H1 (cell line): ENCODE measurements at regions not wholly inside any gene's neighbourhood (a gene's known extent, or its start where the extent isn't known, plus 50 kb on each side); places are given as distances from the start of the nearest gene placed in this dataset.

Experiments used
- CTCF ChIA-PET: fragments of 300-600 bp; sonication (Branson Sonifier 250); formaldehyde crosslinking; loops from one replicate; lab custom pipeline; 2021; ENCODE audit not compliant: partially characterized antibody; lab: Charles Lee
- POLR2A ChIA-PET: fragments of 300-600 bp; sonication (Branson Sonifier 250); formaldehyde crosslinking; loops from one replicate; lab custom pipeline; 2021; ENCODE audit warnings: inconsistent platforms; ENCODE audit not compliant: partially characterized antibody; lab: Charles Lee
- DNase-seq, 2 experiments: peaks; one replicate each; pipeline versions ENCODE4 v3.0.0 to v3.0.0-alpha.2; 2010 to 2022; ENCODE audit warnings: low spot score in 2 of 2, low read depth in 1 of 2, mixed read lengths in 1 of 2
- FAIRE-seq: peaks from 2 replicates; lab custom pipeline; 2011; peaks lifted over from hg19 to GRCh38; lab: Jason Lieb, UNC
- H2AFZ ChIP-seq: 2 replicates; pipeline ENCODE4 v1.8.1; 2012; ENCODE audit warnings: low read length, inconsistent platforms
- H2AK5ac ChIP-seq: 2 replicates; pipeline ENCODE4 v1.6.1; 2013; ENCODE audit warnings: low read depth, low read length
- H2BK120ac ChIP-seq: replicated peaks from 2 replicates; pipeline ENCODE3; 2013; ENCODE audit warnings: low read depth, low read length, inconsistent platforms
- H2BK12ac ChIP-seq: 2 replicates; pipeline ENCODE4 v1.6.1; 2013; ENCODE audit warnings: low read depth, low read length
- H2BK15ac ChIP-seq: 2 replicates; pipeline ENCODE4 v1.6.1; 2013; ENCODE audit warnings: low read length
- H2BK20ac ChIP-seq: 2 replicates; pipeline ENCODE4 v1.6.1; 2013; ENCODE audit warnings: low read length
- H2BK5ac ChIP-seq: 2 replicates; pipeline ENCODE4 v1.6.1; 2013; ENCODE audit warnings: low read depth, low read length
- H3K14ac ChIP-seq: 2 replicates; pipeline ENCODE4 v1.6.1; 2013; ENCODE audit warnings: inconsistent platforms; ENCODE audit not compliant: insufficient read length
- H3K18ac ChIP-seq: 2 replicates; pipeline ENCODE4 v1.6.1; 2013; ENCODE audit warnings: low read length; ENCODE audit errors: extremely low read depth
- H3K23ac ChIP-seq: 2 replicates; pipeline ENCODE4 v1.6.1; 2013; ENCODE audit warnings: inconsistent platforms; ENCODE audit not compliant: insufficient read length
- H3K23me2 ChIP-seq: 2 replicates; pipeline ENCODE4 v1.6.1; 2013; ENCODE audit warnings: low read depth, low read length
- H3K27ac ChIP-seq: 2 replicates; pipeline ENCODE4 v1.6.1; 2011; ENCODE audit warnings: low read depth, low read length, inconsistent platforms
- H3K27me3 ChIP-seq, 4 experiments: replicated peaks in 1 of 4; 1 replicate in 1 of 4; 2 replicates in 3 of 4; pipeline versions ENCODE4 v1.6.1 to v1.8.1; 2011 to 2013; ENCODE audit warnings: low read length in 3 of 4, mild to moderate bottlenecking in 3 of 4, inconsistent platforms in 2 of 4, mixed read lengths in 2 of 4, moderate library complexity in 1 of 4; ENCODE audit not compliant: control insufficient read depth in 3 of 4, insufficient read depth in 3 of 4; ENCODE audit errors: extremely low read depth in 1 of 4
- H3K36me3 ChIP-seq, 4 experiments: 2 replicates each; pipeline versions ENCODE4 v1.6.1 to v1.8.1; 2011 to 2013; ENCODE audit warnings: mild to moderate bottlenecking in 4 of 4, low read length in 3 of 4, moderate library complexity in 2 of 4, control low read depth in 1 of 4, inconsistent platforms in 1 of 4; ENCODE audit not compliant: insufficient read depth in 4 of 4, control insufficient read depth in 2 of 4
- H3K4ac ChIP-seq: replicated peaks from 2 replicates; pipeline ENCODE3; 2013; ENCODE audit warnings: low read length, low read depth, mixed read lengths, inconsistent platforms; ENCODE audit not compliant: insufficient read length
- H3K4me1 ChIP-seq, 4 experiments: replicated peaks in 1 of 4; 1 replicate in 1 of 4; 2 replicates in 3 of 4; pipeline versions ENCODE4 v1.6.1 to v1.8.1; 2011 to 2013; ENCODE audit warnings: low read length in 3 of 4, inconsistent platforms in 2 of 4, mixed read lengths in 1 of 4; ENCODE audit not compliant: insufficient read depth in 4 of 4, control insufficient read depth in 3 of 4
- H3K4me2 ChIP-seq, 2 experiments: 2 replicates each; pipeline versions ENCODE4 v1.6.1 to v1.8.1; 2011 to 2013; ENCODE audit warnings: low read depth in 2 of 2, low read length in 2 of 2, control low read depth in 1 of 2, inconsistent platforms in 1 of 2, mild to moderate bottlenecking in 1 of 2; ENCODE audit not compliant: insufficient read depth in 1 of 2
- H3K4me3 ChIP-seq, 4 experiments: fragments of 200-600, 300-600 bp in 1 of 4; sonication (generic), shearing (Covaris generic), sonication (Bioruptor Twin) in 1 of 4; 2 replicates each; pipeline versions ENCODE4 v1.5.1 to v1.8.1; 2011 to 2016; ENCODE audit warnings: low read length in 4 of 4, low read depth in 3 of 4, control low read depth in 2 of 4, inconsistent platforms in 2 of 4, mild to moderate bottlenecking in 2 of 4, mixed read lengths in 1 of 4, moderate library complexity in 1 of 4; ENCODE audit not compliant: insufficient read depth in 2 of 4; ENCODE audit errors: extremely low read depth in 1 of 4
- H3K56ac ChIP-seq: replicated peaks from 2 replicates; pipeline ENCODE3; 2013; ENCODE audit warnings: low read depth, mild to moderate bottlenecking, mixed read lengths, low read length, inconsistent platforms; ENCODE audit not compliant: insufficient read length
- H3K79me1 ChIP-seq: 2 replicates; pipeline ENCODE4 v1.6.1; 2013; ENCODE audit warnings: low read depth, low read length, control low read depth
- H3K79me2 ChIP-seq, 2 experiments: 2 replicates each; pipeline versions ENCODE4 v1.6.1 to v1.8.1; 2012 to 2013; ENCODE audit warnings: low read length in 2 of 2, mild to moderate bottlenecking in 2 of 2, inconsistent platforms in 1 of 2; ENCODE audit not compliant: insufficient read depth in 2 of 2, control insufficient read depth in 1 of 2
- H3K9ac ChIP-seq, 4 experiments: replicated peaks in 1 of 4; 1 replicate in 1 of 4; 2 replicates in 3 of 4; pipeline versions ENCODE4 v1.6.1 to v1.8.1; 2011 to 2013; ENCODE audit warnings: low read depth in 3 of 4, low read length in 3 of 4, control low read depth in 2 of 4, mild to moderate bottlenecking in 2 of 4, moderate library complexity in 2 of 4, inconsistent platforms in 1 of 4; ENCODE audit errors: extremely low read depth in 1 of 4
- H3K9me3 ChIP-seq, 2 experiments: 2 replicates each; pipeline versions ENCODE4 v1.6.1 to v1.8.1; 2012 to 2013; ENCODE audit warnings: mild to moderate bottlenecking in 2 of 2, moderate library complexity in 2 of 2, control low read depth in 1 of 2, inconsistent platforms in 1 of 2, low read depth in 1 of 2, low read length in 1 of 2, mixed read lengths in 1 of 2; ENCODE audit not compliant: insufficient read depth in 2 of 2
- H4K20me1 ChIP-seq, 2 experiments: replicated peaks in 1 of 2; 2 replicates each; pipeline versions ENCODE3 to v1.8.1; 2011 to 2013; ENCODE audit warnings: inconsistent platforms in 2 of 2, low read length in 2 of 2, mild to moderate bottlenecking in 1 of 2; ENCODE audit not compliant: insufficient read depth in 2 of 2, control insufficient read depth in 1 of 2
- H4K5ac ChIP-seq: 2 replicates; pipeline ENCODE4 v1.6.1; 2013; ENCODE audit warnings: low read length, low read depth, mixed read lengths, inconsistent platforms; ENCODE audit not compliant: insufficient read length
- H4K8ac ChIP-seq: 2 replicates; pipeline ENCODE4 v1.8.0; 2013; ENCODE audit warnings: mild to moderate bottlenecking, moderate library complexity, low read length, inconsistent platforms; ENCODE audit not compliant: insufficient read depth; ENCODE audit errors: extremely low read depth
- H4K91ac ChIP-seq: replicated peaks from 2 replicates; pipeline ENCODE3; 2013; ENCODE audit warnings: low read length, mixed read lengths, inconsistent platforms; ENCODE audit not compliant: insufficient read length
- CEBPB ChIP-seq: IDR thresholded peaks from 2 replicates; pipeline ENCODE4 v1.6.1; 2012; ENCODE audit warnings: low read depth, low read length
- CHD1 ChIP-seq: IDR thresholded peaks from 2 replicates; pipeline ENCODE4 v1.6.1; 2012; ENCODE audit warnings: low read depth, low read length, improper control_type of control experiment
- EP300 ChIP-seq, 2 experiments: IDR thresholded peaks; 1 replicate in 1 of 2; 2 replicates in 1 of 2; pipeline ENCODE4 v1.6.1; 2011 to 2012; ENCODE audit warnings: low read depth in 2 of 2, low read length in 2 of 2, mild to moderate bottlenecking in 2 of 2, borderline replicate concordance in 1 of 2, inconsistent platforms in 1 of 2, moderate library complexity in 1 of 2
- NRF1 ChIP-seq: IDR thresholded peaks from 2 replicates; pipeline ENCODE4 v1.6.1; 2011; ENCODE audit warnings: mild to moderate bottlenecking, low read depth, low read length, improper control_type of control experiment
- YY1 ChIP-seq: IDR thresholded peaks from 2 replicates; pipeline ENCODE4 v1.6.1; 2011; ENCODE audit warnings: low read depth, mild to moderate bottlenecking, low read length
- WGBS, 2 experiments: shearing (Covaris generic) in 1 of 2; methylation state at CpG; one replicate each; pipeline versions ENCODE4 v1.1.6 to v1.1.7; 2013 to 2015; ENCODE audit warnings: low lambda C conversion rate in 2 of 2, mixed read lengths in 2 of 2, inconsistent platforms in 1 of 2, low coverage in 1 of 2, missing lambda C conversion rate in 1 of 2; ENCODE audit not compliant: insufficient replicate concordance in 2 of 2, insufficient coverage in 1 of 2, insufficient read length in 1 of 2; ENCODE audit errors: extremely low coverage in 1 of 2, missing lambda C conversion rate in 1 of 2; 5-methylcytosine and 5-hydroxymethylcytosine counted together

DNA sequence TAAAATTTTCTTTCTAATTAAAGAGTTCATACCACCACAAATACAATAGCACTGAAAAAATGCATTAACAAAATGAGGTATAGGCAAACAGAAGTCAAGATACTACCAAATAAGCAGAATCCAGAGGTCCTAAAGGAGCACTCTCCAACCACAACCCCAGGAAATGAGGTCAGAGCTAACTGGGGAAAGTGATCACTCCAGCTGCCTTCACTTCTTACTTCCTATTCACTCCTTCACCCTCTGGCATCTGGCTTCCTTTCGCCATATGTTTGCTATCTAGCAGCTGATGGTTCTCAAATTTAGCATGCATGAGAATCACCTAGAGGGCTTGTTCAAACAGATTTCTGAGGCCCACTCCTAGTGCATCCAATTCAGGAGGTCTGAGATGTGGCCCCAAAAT, 212.6 kb upstream of the ACVR2A start:
- Histone ChIP-seq H2BK15ac (no peak overlapping the region), H3K27me3 (no peaks in the 10 kb centered on the region), H3K23ac (no peak overlapping the region), H3K79me2 (no peaks in the 10 kb centered on the region), H3K27ac (no peak overlapping the region), H3K14ac (no peak overlapping the region)
- WGBS, 2 experiments, result 93% methylated on average over 1 of the region's 1 CpG; no CpG with 5 or more reads in 1 of the 2 experiments
- TF ChIP-seq CHD1 (no peak), YY1 (no peak), NRF1 (no peak), CEBPB (no peak), EP300 (IDR thresholded peaks at IDR 0.05; ENCODE audit: borderline replicate concordance in 1 of 2, low read depth in 2 of 2, low read length in 2 of 2) (no peak)
- TF ChIP-seq, all 59 proteins: peak for 0
- Histone ChIP-seq H4K5ac (no peak overlapping the region), H4K91ac (no peak overlapping the region), H4K20me1 (no peaks in the 10 kb centered on the region), H3K4me2 (no peak overlapping the region), H3K4me3 (no peak overlapping the region), H2AK5ac (no peak overlapping the region), H3K36me3 (no peaks in the 10 kb centered on the region), H3K9me3 (no peaks in the 10 kb centered on the region), H3K23me2 (no peaks in the 10 kb centered on the region), H3K18ac (no peak overlapping the region), H3K4ac (no peak overlapping the region), H2BK5ac (no peak overlapping the region), H4K8ac (no peak overlapping the region), H3K79me1 (no peaks in the 10 kb centered on the region), H2BK20ac (no peak overlapping the region), H3K56ac (no peak overlapping the region), H2BK120ac (no peak overlapping the region), H3K9ac (no peak overlapping the region), H2AFZ (no peak overlapping the region), H3K4me1 (no peaks in the 10 kb centered on the region), H2BK12ac (no peak overlapping the region)
- CTCF ChIA-PET, result interaction anchor here (0.6 kb wide), 1 partner anchor 716 kb away, joined by 3 read pairs; no protein-coding TSS in a partner anchor
- POLR2A ChIA-PET, result no interaction called here
- no peak for FAIRE-seq
- no peak for DNase-seq
